Spleen (tissue), 11 donors: ENCODE measurements at regions not wholly inside any gene's neighbourhood (a gene's known extent, or its start where the extent isn't known, plus 50 kb on each side); places are given as distances from the start of the nearest gene placed in this dataset.

ENCODE experiments used
- DNase-seq: peaks from one replicate; pipeline ENCODE4 v3.0.0-alpha.2; 2020
- H3K27ac ChIP-seq, 8 donors: fragments of 200-600 bp; sonication (generic) in 7 of 8; 1 replicate in 4 of 8; 2 replicates in 4 of 8; pipeline versions ENCODE4 v1.5.0 to v1.8.0; 2016 to 2021; ENCODE audit warnings: inconsistent platforms in 4 of 8, mild to moderate bottlenecking in 4 of 8, moderate library complexity in 1 of 8
- H3K27me3 ChIP-seq, 7 donors: fragments of 200-600 bp; sonication (generic) in 6 of 7; replicated peaks in 1 of 7; 1 replicate in 4 of 7; 2 replicates in 3 of 7; pipeline versions ENCODE4 v1.5.0 to v1.8.0; 2016 to 2021; ENCODE audit warnings: inconsistent platforms in 3 of 7, mild to moderate bottlenecking in 1 of 7
- H3K36me3 ChIP-seq, 6 donors: fragments of 200-600 bp; sonication (generic) in 5 of 6; 1 replicate in 4 of 6; 2 replicates in 2 of 6; pipeline versions ENCODE4 v1.5.0 to v1.8.0; 2016 to 2021; ENCODE audit warnings: inconsistent platforms in 2 of 6
- H3K4me1 ChIP-seq, 6 donors: fragments of 200-600 bp; sonication (generic) in 5 of 6; 1 replicate in 3 of 6; 2 replicates in 3 of 6; pipeline versions ENCODE4 v1.5.0 to v1.8.0; 2016 to 2021; ENCODE audit warnings: inconsistent platforms in 3 of 6
- H3K4me3 ChIP-seq, 8 donors: fragments of 200-600 bp; sonication (generic) in 7 of 8; 1 replicate in 4 of 8; 2 replicates in 4 of 8; pipeline versions ENCODE4 v1.5.0 to v1.8.0; 2016 to 2021; ENCODE audit warnings: inconsistent platforms in 4 of 8, mild to moderate bottlenecking in 4 of 8, moderate library complexity in 2 of 8
- H3K9me3 ChIP-seq, 8 donors: fragments of 200-600 bp; sonication (generic) in 7 of 8; 1 replicate in 4 of 8; 2 replicates in 4 of 8; pipeline versions ENCODE4 v1.5.0 to v1.8.0; 2016 to 2021; ENCODE audit warnings: inconsistent platforms in 4 of 8
- POLR2A ChIP-seq, 3 donors: fragments of 450-650 bp; IDR thresholded peaks; one replicate each; pipeline ENCODE4 v1.5.1; 2017; ENCODE audit warnings: antibody characterized with exemption in 3 of 3, mild to moderate bottlenecking in 1 of 3
- POLR2AphosphoS5 ChIP-seq, 3 donors: sonication (generic); formaldehyde crosslinking; IDR thresholded peaks; one replicate each; pipeline ENCODE4 v1.5.1; 2017; ENCODE audit warnings: antibody characterized with exemption in 3 of 3
- WGBS, 5 donors: extraction: QIAGEN DNeasy Blood & Tissue Kit in 3 of 5; methylation state at CpG; one replicate each; pipeline versions ENCODE4 v1.1.5 to v1.1.7; 2013 to 2018; 5-methylcytosine and 5-hydroxymethylcytosine counted together
- intact Hi-C: fragments of 100-400 bp; cut with DNase I; formaldehyde crosslinking; loops from one replicate; pipeline ENCODE4 v1.15.0; 2023; ENCODE audit warnings: low total_unique reads
- TF ChIP-seq, protein P1 (sequence below), 11 experiments: fragments of 200-600 bp in 7 of 11; fragments of 450-650 bp in 4 of 11; sonication (generic) in 4 of 11; IDR thresholded peaks in 8 of 11; conservative IDR thresholded peaks in 3 of 11; 1 replicate in 7 of 11; 2 replicates in 4 of 11; pipeline versions ENCODE4 v1.4.0 to v1.8.0; 2016 to 2021; ENCODE audit warnings: antibody characterized with exemption in 11 of 11, inconsistent platforms in 4 of 11, mild to moderate bottlenecking in 1 of 11
- donor health status: healthy with polysubstance abuse.
- donor health status: DM: no; HTN: no; CAD: no; lungs with moderate emphysema.
- donor health status: DM: no; HTN: no; CAD: no.
- donor health status: Bipolar disorder and iron deficiency.
- donor health status: healthy.
- donor health status: DM: no; HTN: no; CAD: no.
- donor health status: DM: yes; HTN: yes; CAD: no.

DNA sequence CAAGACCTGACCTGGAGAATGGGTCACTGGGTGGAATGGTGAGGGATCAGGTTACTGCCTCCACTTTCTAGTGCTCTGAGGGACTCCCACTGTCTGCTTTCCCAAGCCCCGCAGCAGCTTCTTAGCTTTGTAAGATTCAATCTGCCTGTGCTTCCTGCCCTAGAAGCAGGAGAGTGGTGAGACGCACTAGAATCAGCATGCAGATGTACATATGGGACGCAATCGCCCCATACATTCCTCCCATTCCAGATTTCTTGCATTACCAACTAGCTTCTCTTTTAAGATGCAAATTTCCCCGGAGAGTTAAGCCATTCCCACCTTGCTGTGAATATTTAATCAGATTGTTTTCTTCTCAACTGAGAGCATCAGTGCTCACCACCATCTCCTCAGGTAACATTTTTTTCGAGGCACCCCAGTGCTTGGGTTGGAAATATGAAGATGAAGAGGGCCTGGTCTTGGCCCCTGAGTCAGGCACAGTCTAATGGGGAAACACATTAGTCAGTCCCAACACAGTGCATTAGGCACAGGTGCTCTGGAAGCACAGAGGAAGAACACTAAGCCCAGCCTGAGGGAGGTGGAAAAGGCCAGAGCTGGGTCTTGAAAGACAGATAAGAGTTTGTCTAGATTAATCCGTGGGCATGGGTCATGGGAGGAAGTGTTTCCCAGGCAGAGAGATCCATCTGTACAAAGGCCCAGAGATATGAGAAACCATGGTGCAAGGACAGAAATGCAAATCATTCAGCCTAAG, 66.7 kb upstream of the PRPS1 start:
- no peak overlapping the region for H3K27ac ChIP-seq

DNA sequence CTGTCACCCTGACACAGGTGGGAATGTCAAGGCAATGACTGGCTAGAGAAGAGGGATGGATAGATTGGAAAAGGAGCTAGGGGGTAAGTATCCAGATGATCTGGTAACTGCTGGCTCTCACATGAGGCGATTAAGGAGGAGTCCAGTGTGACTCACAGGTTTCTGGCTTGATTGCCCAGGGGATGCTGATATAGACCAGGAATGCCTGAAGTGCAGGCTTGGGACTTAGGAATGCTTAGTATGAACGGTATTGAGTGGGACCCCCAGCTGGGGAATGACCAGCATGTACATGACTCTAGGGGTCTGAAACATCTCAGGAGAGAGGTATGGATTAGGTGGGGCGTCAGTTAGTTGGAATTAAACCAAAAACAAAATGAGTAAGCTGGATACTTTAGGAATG, 65.8 kb upstream of the PRPS1 start:
- peaks cover 0 to 9% (median 0%) of the 10 kb centered on the region in 7 donors for H3K27me3 ChIP-seq
- H3K36me3 ChIP-seq: no peaks in the 10 kb centered on the region
- intact Hi-C loops: no loop called here
- TF ChIP-seq POLR2A (IDR thresholded peaks at IDR 0.05) (no peak), POLR2AphosphoS5 (IDR thresholded peaks at IDR 0.05) (no peak)
- TF ChIP-seq, protein P1, sequence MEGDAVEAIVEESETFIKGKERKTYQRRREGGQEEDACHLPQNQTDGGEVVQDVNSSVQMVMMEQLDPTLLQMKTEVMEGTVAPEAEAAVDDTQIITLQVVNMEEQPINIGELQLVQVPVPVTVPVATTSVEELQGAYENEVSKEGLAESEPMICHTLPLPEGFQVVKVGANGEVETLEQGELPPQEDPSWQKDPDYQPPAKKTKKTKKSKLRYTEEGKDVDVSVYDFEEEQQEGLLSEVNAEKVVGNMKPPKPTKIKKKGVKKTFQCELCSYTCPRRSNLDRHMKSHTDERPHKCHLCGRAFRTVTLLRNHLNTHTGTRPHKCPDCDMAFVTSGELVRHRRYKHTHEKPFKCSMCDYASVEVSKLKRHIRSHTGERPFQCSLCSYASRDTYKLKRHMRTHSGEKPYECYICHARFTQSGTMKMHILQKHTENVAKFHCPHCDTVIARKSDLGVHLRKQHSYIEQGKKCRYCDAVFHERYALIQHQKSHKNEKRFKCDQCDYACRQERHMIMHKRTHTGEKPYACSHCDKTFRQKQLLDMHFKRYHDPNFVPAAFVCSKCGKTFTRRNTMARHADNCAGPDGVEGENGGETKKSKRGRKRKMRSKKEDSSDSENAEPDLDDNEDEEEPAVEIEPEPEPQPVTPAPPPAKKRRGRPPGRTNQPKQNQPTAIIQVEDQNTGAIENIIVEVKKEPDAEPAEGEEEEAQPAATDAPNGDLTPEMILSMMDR (IDR thresholded peaks at IDR 0.05 in 8 of 11, conservative IDR thresholded peaks at IDR 0.05 in 3 of 11): no peak
- no peak for DNase-seq
- 65 to 89% (median 76%) methylated on average over 3 of the region's 3 CpGs for WGBS, 5 donors
- no peak overlapping the region for H3K4me3 ChIP-seq
- no peaks in the 10 kb centered on the region for H3K4me1 ChIP-seq
- H3K9me3 ChIP-seq: no peaks in the 10 kb centered on the region
- H3K27ac ChIP-seq: no peak overlapping the region

More for the DNA sequence above, 66.7 kb upstream of the PRPS1 start:
- WGBS, 5 donors: 45 to 77% (median 59%) methylated on average over 7 of the region's 7 CpGs
- no peak overlapping the region for H3K4me3 ChIP-seq
- intact Hi-C loops: no loop called here
- TF ChIP-seq POLR2AphosphoS5 (IDR thresholded peaks at IDR 0.05) (no peak), POLR2A (IDR thresholded peaks at IDR 0.05) (no peak)
- TF ChIP-seq, protein P1 (IDR thresholded peaks at IDR 0.05 in 8 of 11, conservative IDR thresholded peaks at IDR 0.05 in 3 of 11): no peak
- no peaks in the 10 kb centered on the region for H3K4me1 ChIP-seq
- peaks cover 0 to 9% (median 0%) of the 10 kb centered on the region in 7 donors for H3K27me3 ChIP-seq
- H3K36me3 ChIP-seq: no peaks in the 10 kb centered on the region
- no peaks in the 10 kb centered on the region for H3K9me3 ChIP-seq
- DNase-seq: no peak

DNA sequence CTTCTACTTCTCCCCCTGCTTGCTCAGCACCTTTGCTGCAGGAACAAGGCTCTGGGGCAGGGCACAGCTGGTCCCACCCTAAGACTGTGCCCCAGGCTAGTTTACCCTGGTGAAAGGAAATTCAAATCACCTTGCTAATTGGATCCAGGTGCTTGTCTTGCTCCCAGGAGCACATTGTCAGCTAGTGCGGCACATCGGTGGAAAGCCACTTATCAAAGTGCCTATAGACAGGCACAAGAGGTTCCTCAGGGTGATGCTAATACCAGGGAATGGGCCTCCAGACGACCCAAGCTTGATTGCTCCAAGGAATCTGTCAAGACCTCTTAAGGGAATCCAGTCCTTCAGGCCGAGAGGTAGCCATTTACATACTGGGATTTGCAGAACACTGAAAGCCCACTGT, 64.5 kb upstream of the PRPS1 start:
- DNase-seq: no peak
- Histone ChIP-seq H3K4me1 (no peaks in the 10 kb centered on the region), H3K27ac (no peak overlapping the region), H3K36me3 (no peaks in the 10 kb centered on the region), H3K4me3 (no peak overlapping the region), H3K27me3 (peaks cover 0 to 9% (median 0%) of the 10 kb centered on the region in 7 donors), H3K9me3 (no peaks in the 10 kb centered on the region)
- WGBS, 5 donors: 63 to 82% (median 75%) methylated on average over 1 to 4 of the region's 4 CpGs
- TF ChIP-seq, protein P1 (IDR thresholded peaks at IDR 0.05 in 8 of 11, conservative IDR thresholded peaks at IDR 0.05 in 3 of 11): no peak
- TF ChIP-seq POLR2AphosphoS5 (IDR thresholded peaks at IDR 0.05) (no peak), POLR2A (IDR thresholded peaks at IDR 0.05) (no peak)
- intact Hi-C loops: no loop called here

DNA sequence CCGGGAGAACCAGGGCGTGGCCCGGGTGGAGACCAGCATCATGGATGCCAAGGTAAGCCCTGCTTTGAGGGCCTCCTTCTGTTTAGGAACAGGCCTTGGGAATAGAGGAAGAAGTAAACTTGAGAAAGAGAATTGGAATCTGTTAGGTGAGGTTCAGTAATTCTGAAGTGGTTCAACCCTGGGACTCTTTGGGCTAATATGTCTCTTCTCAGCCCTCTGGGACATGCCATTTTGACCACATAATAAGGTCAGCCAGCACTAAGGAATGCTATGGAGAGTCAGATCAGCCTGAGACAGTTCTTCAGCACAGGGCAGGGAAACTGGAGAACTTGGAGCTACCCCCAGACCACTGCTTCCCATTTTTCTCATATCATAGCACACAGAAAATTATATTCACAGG, 63.3 kb upstream of the PRPS1 start:
- Histone ChIP-seq H3K27me3 (peaks cover 0 to 9% (median 0%) of the 10 kb centered on the region in 7 donors), H3K9me3 (no peaks in the 10 kb centered on the region), H3K27ac (no peak overlapping the region), H3K4me1 (no peaks in the 10 kb centered on the region), H3K36me3 (no peaks in the 10 kb centered on the region), H3K4me3 (no peak overlapping the region)
- TF ChIP-seq, protein P1 (IDR thresholded peaks at IDR 0.05 in 8 of 11, conservative IDR thresholded peaks at IDR 0.05 in 3 of 11): no peak
- TF ChIP-seq POLR2A (IDR thresholded peaks at IDR 0.05) (no peak), POLR2AphosphoS5 (IDR thresholded peaks at IDR 0.05) (no peak)
- WGBS, 5 donors: 88 to 100% (median 94%) methylated on average over 3 of the region's 3 CpGs
- intact Hi-C loops: no loop called here
- DNase-seq: no peak
